Left lung (tissue), 4 donors: ENCODE measurements at regions not wholly inside any gene's neighbourhood (a gene's known extent, or its start where the extent isn't known, plus 50 kb on each side); places are given as distances from the start of the nearest gene placed in this dataset.

Experiments
- ATAC-seq: fragments of 200-7000 bp; cut with Tn5 transposase; one replicate; pipeline ENCODE4 v1.9.1; 2020; ENCODE audit warnings: moderate library complexity
- DNase-seq, 4 donors: peaks; one replicate each; pipeline ENCODE4 v3.0.0-alpha.2; 2013 to 2020
- H3K27ac ChIP-seq, 2 donors: fragments of 200-600 bp; sonication (generic) in 1 of 2; one replicate each; pipeline versions ENCODE4 v1.5.0 to v1.8.0; 2020 to 2021
- H3K27me3 ChIP-seq, 2 donors: fragments of 200-600 bp; sonication (generic) in 1 of 2; one replicate each; pipeline versions ENCODE4 v1.5.0 to v1.8.0; 2020 to 2021
- H3K36me3 ChIP-seq, 2 donors: fragments of 200-600 bp; sonication (generic) in 1 of 2; one replicate each; pipeline versions ENCODE4 v1.5.0 to v1.8.0; 2020 to 2021
- H3K4me1 ChIP-seq, 2 donors: fragments of 200-600 bp; one replicate each; pipeline ENCODE4 v1.8.0; 2021
- H3K4me3 ChIP-seq, 2 donors: fragments of 200-600 bp; sonication (generic) in 1 of 2; one replicate each; pipeline versions ENCODE4 v1.5.0 to v1.8.0; 2020 to 2021; ENCODE audit warnings: mild to moderate bottlenecking in 1 of 2
- H3K9me3 ChIP-seq, 2 donors: fragments of 200-600 bp; sonication (generic) in 1 of 2; one replicate each; pipeline versions ENCODE4 v1.5.0 to v1.8.0; 2020 to 2021
- CTCF ChIP-seq, 2 donors: fragments of 200-600 bp; sonication (generic) in 1 of 2; IDR thresholded peaks; one replicate each; pipeline versions ENCODE4 v1.5.0 to v1.8.0; 2021; ENCODE audit warnings: antibody characterized with exemption in 2 of 2
- intact Hi-C, 2 donors: fragments of 100-400 bp; cut with DNase I; formaldehyde crosslinking; loops; one replicate each; pipeline versions ENCODE4 v1.11.2 to v1.14.2; 2022
- donor health status: DM: no; HTN: yes; CAD: no.
- donor health status: DM: no; HTN: no; CAD: no.

GRCh38 chr5:105816961-105817360, 1853.8 kb downstream of the EFNA5 start:
- no peak for ATAC-seq
- no peak overlapping the region for H3K4me3 ChIP-seq
- no peak for TF ChIP-seq CTCF (IDR thresholded peaks at IDR 0.05)
- no peaks in the 10 kb centered on the region for H3K27me3 ChIP-seq
- no peak for DNase-seq
- no peaks in the 10 kb centered on the region for H3K36me3 ChIP-seq
- H3K4me1 ChIP-seq = no peaks in the 10 kb centered on the region
- no peaks in the 10 kb centered on the region for H3K9me3 ChIP-seq
- intact Hi-C loops = no loop called here
- no peak overlapping the region for H3K27ac ChIP-seq

GRCh38 chr5:105812304-105812703, 1858.4 kb downstream of the EFNA5 start:
- H3K4me1 ChIP-seq = no peaks in the 10 kb centered on the region
- no peak overlapping the region for H3K27ac ChIP-seq
- no peaks in the 10 kb centered on the region for H3K27me3 ChIP-seq
- H3K9me3 ChIP-seq = no peaks in the 10 kb centered on the region
- ATAC-seq (no peak), DNase-seq (no peak)
- no peak overlapping the region for H3K4me3 ChIP-seq
- intact Hi-C loops = no loop called here
- H3K36me3 ChIP-seq = no peaks in the 10 kb centered on the region
- TF ChIP-seq CTCF (IDR thresholded peaks at IDR 0.05) = no peak

- TF ChIP-seq CTCF (IDR thresholded peaks at IDR 0.05) = no peak
- H3K4me3 ChIP-seq = no peak overlapping the region
- DNase-seq (no peak), ATAC-seq (no peak)
- peaks cover 0 to 8% of the 10 kb centered on the region in 2 donors for H3K9me3 ChIP-seq
- intact Hi-C loops = no loop called here
- H3K4me1 ChIP-seq = no peaks in the 10 kb centered on the region
- H3K27me3 ChIP-seq = no peaks in the 10 kb centered on the region
- no peak overlapping the region for H3K27ac ChIP-seq
- no peaks in the 10 kb centered on the region for H3K36me3 ChIP-seq
Observed at GRCh38 chr5:105807951-105808350, 1862.8 kb downstream of the EFNA5 start.

- H3K4me1 ChIP-seq = no peaks in the 10 kb centered on the region
- ATAC-seq (no peak), DNase-seq (no peak)
- H3K4me3 ChIP-seq = no peak overlapping the region
- no peaks in the 10 kb centered on the region for H3K36me3 ChIP-seq
- intact Hi-C loops = no loop called here
- no peak overlapping the region for H3K27ac ChIP-seq
- H3K27me3 ChIP-seq = no peaks in the 10 kb centered on the region
- no peak for TF ChIP-seq CTCF (IDR thresholded peaks at IDR 0.05)
- H3K9me3 ChIP-seq = peaks cover 0 to 8% of the 10 kb centered on the region in 2 donors
Observed at GRCh38 chr5:105807290-105807689, 1863.4 kb downstream of the EFNA5 start.

- DNase-seq = no peak
- no peak for ATAC-seq
- H3K27ac ChIP-seq = no peak overlapping the region
- intact Hi-C loops = no loop called here
- no peaks in the 10 kb centered on the region for H3K36me3 ChIP-seq
- H3K4me1 ChIP-seq = no peaks in the 10 kb centered on the region
- H3K4me3 ChIP-seq = no peak overlapping the region
- H3K9me3 ChIP-seq = peaks cover 0 to 8% of the 10 kb centered on the region in 2 donors
- TF ChIP-seq CTCF (IDR thresholded peaks at IDR 0.05) = no peak
- H3K27me3 ChIP-seq = no peaks in the 10 kb centered on the region
Observed at GRCh38 chr5:105806596-105806995, 1864.1 kb downstream of the EFNA5 start.
